Endothelial cell (in vitro differentiated cells): ENCODE measurements at regions not wholly inside any gene's neighbourhood (a gene's known extent, or its start where the extent isn't known, plus 50 kb on each side); places are given as distances from the start of the nearest gene placed in this dataset.

ENCODE experiments used
- DNase-seq: peaks from one replicate; pipeline ENCODE4 v3.0.0; 2021; ENCODE audit warnings: low spot score
- H3K27ac Mint-ChIP-seq: one replicate; pipeline ENCODE4 v1.8.0; 2021; ENCODE audit warnings: mixed read lengths, inconsistent platforms; ENCODE audit not compliant: unreplicated experiment
- H3K27me3 Mint-ChIP-seq: one replicate; pipeline ENCODE4 v1.8.0; 2021; ENCODE audit warnings: mild to moderate bottlenecking, moderate library complexity, mixed read lengths, inconsistent platforms; ENCODE audit not compliant: unreplicated experiment
- H3K36me3 Mint-ChIP-seq: one replicate; pipeline ENCODE4 v1.8.0; 2021; ENCODE audit warnings: mild to moderate bottlenecking, low read depth, mixed read lengths, inconsistent platforms; ENCODE audit not compliant: unreplicated experiment
- H3K4me1 Mint-ChIP-seq: one replicate; pipeline ENCODE4 v1.8.0; 2021; ENCODE audit warnings: mild to moderate bottlenecking, mixed read lengths, inconsistent platforms; ENCODE audit not compliant: unreplicated experiment
- H3K4me3 Mint-ChIP-seq: one replicate; pipeline ENCODE4 v1.8.0; 2021; ENCODE audit warnings: mild to moderate bottlenecking, mixed read lengths, inconsistent platforms; ENCODE audit not compliant: unreplicated experiment
- H3K9me3 Mint-ChIP-seq: one replicate; pipeline ENCODE4 v1.8.0; 2021; ENCODE audit warnings: mixed read lengths, inconsistent platforms; ENCODE audit not compliant: unreplicated experiment
- TF ChIP-seq, protein P1 (sequence below): fragments of 200-600 bp; sonication (generic); IDR thresholded peaks from one replicate; pipeline ENCODE4 v1.5.0; 2021; ENCODE audit warnings: antibody characterized with exemption; ENCODE audit not compliant: unreplicated experiment

DNA sequence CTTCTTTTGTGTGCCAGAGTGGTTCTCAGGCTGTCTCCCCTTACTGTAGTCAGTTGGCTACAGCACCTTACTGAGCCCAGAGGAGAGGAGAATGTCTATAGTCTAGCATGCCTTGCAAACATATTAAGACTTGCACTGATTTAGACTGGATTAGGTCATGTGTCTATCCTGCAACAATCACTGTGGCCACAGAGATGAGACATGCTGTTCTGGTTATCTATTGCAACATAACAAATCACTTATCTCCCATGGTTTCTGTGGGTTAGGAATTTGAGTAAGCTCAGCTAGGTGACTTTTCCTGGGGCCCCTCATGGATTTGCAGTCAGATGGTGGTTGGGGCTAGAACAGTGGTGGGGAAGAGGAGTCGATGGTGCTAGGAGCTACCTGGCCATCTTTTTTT, 261.3 kb downstream of the SOD2 start:
- no peak overlapping the region for H3K27ac Mint-ChIP-seq
- H3K4me3 Mint-ChIP-seq = no peak overlapping the region
- TF ChIP-seq, protein P1, sequence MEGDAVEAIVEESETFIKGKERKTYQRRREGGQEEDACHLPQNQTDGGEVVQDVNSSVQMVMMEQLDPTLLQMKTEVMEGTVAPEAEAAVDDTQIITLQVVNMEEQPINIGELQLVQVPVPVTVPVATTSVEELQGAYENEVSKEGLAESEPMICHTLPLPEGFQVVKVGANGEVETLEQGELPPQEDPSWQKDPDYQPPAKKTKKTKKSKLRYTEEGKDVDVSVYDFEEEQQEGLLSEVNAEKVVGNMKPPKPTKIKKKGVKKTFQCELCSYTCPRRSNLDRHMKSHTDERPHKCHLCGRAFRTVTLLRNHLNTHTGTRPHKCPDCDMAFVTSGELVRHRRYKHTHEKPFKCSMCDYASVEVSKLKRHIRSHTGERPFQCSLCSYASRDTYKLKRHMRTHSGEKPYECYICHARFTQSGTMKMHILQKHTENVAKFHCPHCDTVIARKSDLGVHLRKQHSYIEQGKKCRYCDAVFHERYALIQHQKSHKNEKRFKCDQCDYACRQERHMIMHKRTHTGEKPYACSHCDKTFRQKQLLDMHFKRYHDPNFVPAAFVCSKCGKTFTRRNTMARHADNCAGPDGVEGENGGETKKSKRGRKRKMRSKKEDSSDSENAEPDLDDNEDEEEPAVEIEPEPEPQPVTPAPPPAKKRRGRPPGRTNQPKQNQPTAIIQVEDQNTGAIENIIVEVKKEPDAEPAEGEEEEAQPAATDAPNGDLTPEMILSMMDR = no peak
- H3K36me3 Mint-ChIP-seq = no peaks in the 10 kb centered on the region
- H3K27me3 Mint-ChIP-seq = no peaks in the 10 kb centered on the region
- H3K4me1 Mint-ChIP-seq = peaks cover 10% of the 10 kb centered on the region
- DNase-seq = no peak
- H3K9me3 Mint-ChIP-seq = peaks cover 8% of the 10 kb centered on the region

DNA sequence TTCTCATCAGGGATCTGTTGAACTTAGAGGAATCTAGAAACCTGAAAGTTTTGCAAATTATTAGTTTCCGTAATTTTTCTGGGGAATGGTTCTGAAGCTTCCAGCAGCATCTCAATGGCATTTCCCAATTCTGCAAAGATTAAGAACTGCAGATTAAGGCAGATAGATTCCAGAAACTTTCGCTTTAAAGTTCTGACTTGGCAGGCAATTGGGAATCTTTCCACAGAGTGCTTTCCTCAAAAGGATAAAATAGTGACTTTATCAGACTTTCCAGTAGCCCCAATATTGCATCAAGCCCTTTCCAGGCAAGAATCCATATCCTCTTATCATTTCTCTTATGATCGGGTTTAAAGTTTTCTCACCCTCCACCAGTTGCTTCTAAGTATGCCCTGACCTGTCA, 261.1 kb downstream of the FNDC1 start:
- Mint-ChIP-seq H3K27me3 (no peaks in the 10 kb centered on the region), H3K4me3 (no peak overlapping the region), H3K27ac (no peak overlapping the region), H3K4me1 (peaks cover 15% of the 10 kb centered on the region), H3K9me3 (peaks cover 8% of the 10 kb centered on the region), H3K36me3 (no peaks in the 10 kb centered on the region)
- TF ChIP-seq, protein P1 = no peak
- DNase-seq = no peak

DNA sequence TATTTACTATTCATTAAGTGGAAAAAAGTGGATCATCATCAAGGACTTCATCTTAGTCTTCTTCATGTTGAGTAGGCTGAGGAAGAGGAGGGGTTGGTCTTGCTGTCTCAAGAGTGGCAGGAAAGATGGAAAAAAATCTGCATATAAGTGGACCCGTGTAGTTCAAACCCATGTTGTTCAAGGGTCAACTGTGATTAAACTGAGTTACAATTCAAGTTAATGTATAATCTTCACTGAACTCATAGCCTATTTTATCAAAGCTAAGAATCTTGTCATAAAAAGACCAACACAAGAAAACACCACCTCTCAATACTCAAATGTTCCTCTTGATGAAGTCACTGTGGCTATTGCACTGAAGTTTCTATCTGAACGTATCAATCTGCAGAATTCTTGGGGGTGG, 260.2 kb downstream of the FNDC1 start:
- no peak overlapping the region for H3K4me3 Mint-ChIP-seq
- DNase-seq = no peak
- peaks cover 15% of the 10 kb centered on the region for H3K4me1 Mint-ChIP-seq
- peaks cover 8% of the 10 kb centered on the region for H3K9me3 Mint-ChIP-seq
- TF ChIP-seq, protein P1 = no peak
- H3K27ac Mint-ChIP-seq = no peak overlapping the region
- H3K36me3 Mint-ChIP-seq = no peaks in the 10 kb centered on the region
- H3K27me3 Mint-ChIP-seq = no peaks in the 10 kb centered on the region

DNA sequence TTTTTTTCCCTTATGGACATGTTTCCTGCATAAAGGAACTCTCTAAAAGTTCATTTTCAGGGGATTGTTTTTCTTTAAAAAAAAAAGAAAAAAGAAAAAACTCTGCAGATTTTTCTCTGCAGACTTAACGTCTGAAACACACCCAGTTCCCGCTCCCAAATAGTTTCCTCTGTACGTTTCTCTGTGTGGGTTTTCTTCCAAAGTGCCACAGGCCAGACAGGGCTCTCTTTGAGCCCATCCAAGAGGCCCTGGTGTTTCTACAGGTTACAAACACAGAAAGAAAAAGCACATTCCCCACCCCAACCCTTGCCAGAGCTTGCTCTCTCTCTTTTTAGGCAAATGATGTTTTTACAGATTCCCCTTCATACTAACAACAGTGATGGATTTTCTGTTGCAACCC, 258.6 kb downstream of the FNDC1 start:
- Mint-ChIP-seq H3K9me3 (no peaks in the 10 kb centered on the region), H3K4me1 (peaks cover 15% of the 10 kb centered on the region)

DNA sequence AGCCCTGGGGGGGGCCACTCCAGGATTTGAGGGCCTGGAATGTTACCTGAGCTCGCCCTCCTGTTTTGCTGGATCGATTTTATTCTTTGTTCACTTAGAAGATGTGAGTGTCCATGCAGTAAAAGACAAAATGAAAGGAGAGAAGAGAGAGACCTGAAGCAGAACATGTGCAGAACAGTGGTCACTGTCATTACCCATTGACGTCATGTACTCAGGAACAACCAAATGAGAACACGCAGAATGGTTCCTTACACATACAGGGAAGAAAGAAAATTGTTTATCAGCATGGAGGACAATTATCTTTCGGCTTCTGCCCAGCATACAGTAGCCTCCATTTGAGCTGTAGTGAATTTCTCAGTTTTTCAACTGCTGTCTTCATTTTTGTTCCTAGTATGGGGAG, 258.1 kb downstream of the FNDC1 start:
- no peaks in the 10 kb centered on the region for H3K36me3 Mint-ChIP-seq
- TF ChIP-seq, protein P1 = no peak
- no peak overlapping the region for H3K27ac Mint-ChIP-seq
- H3K9me3 Mint-ChIP-seq = no peaks in the 10 kb centered on the region
- H3K27me3 Mint-ChIP-seq = no peaks in the 10 kb centered on the region
- no peak overlapping the region for H3K4me3 Mint-ChIP-seq
- H3K4me1 Mint-ChIP-seq = peaks cover 15% of the 10 kb centered on the region
- no peak for DNase-seq

More for the DNA sequence above, 258.6 kb downstream of the FNDC1 start:
- Mint-ChIP-seq H3K4me3 (no peak overlapping the region), H3K36me3 (no peaks in the 10 kb centered on the region), H3K27me3 (no peaks in the 10 kb centered on the region), H3K27ac (no peak overlapping the region)
- TF ChIP-seq, protein P1 = no peak
- no peak for DNase-seq
